Stomach (tissue), 8 donors: ENCODE measurements at regions not wholly inside any gene's neighbourhood (a gene's known extent, or its start where the extent isn't known, plus 50 kb on each side); places are given as distances from the start of the nearest gene placed in this dataset.

Source experiments
- DNase-seq, 2 donors: peaks; one replicate each; pipeline versions ENCODE4 v3.0.0 to v3.0.0-alpha.2; 2013 to 2019
- H3K27ac ChIP-seq, 5 donors: fragments of 200-600 bp in 4 of 5; sonication (generic) in 4 of 5; one replicate each; pipeline ENCODE4 v1.5.1; 2013 to 2019; ENCODE audit warnings: mild to moderate bottlenecking in 1 of 5, moderate library complexity in 1 of 5
- H3K27me3 ChIP-seq, 3 donors: fragments of 200-600 bp; sonication (generic); one replicate each; pipeline ENCODE4 v1.5.1; 2017 to 2019; ENCODE audit warnings: mixed run types in 1 of 3
- H3K36me3 ChIP-seq, 4 donors: fragments of 200-600 bp; sonication (generic); 1 replicate in 3 of 4; 2 replicates in 1 of 4; pipeline ENCODE4 v1.5.1; 2016 to 2019
- H3K4me1 ChIP-seq, 4 donors: fragments of 200-600 bp; sonication (generic); one replicate each; pipeline ENCODE4 v1.5.1; 2016 to 2019
- H3K4me3 ChIP-seq, 4 donors: fragments of 200-600 bp; sonication (generic) in 3 of 4; one replicate each; pipeline ENCODE4 v1.5.1; 2016 to 2019; ENCODE audit warnings: mild to moderate bottlenecking in 1 of 4
- H3K9me3 ChIP-seq, 4 donors: fragments of 200-600 bp; sonication (generic); one replicate each; pipeline ENCODE4 v1.5.1; 2016 to 2019
- CTCF ChIP-seq, 7 experiments: fragments of 450-650 bp in 4 of 7; fragments of 200-600 bp in 3 of 7; sonication (generic) in 3 of 7; IDR thresholded peaks; one replicate each; pipeline ENCODE4 v1.5.1; 2016 to 2019; ENCODE audit warnings: antibody characterized with exemption in 7 of 7, control low read depth in 2 of 7, mild to moderate bottlenecking in 1 of 7
- EP300 ChIP-seq: sonication (generic); formaldehyde crosslinking; IDR thresholded peaks from one replicate; pipeline ENCODE4 v1.6.1; 2017; ENCODE audit warnings: antibody characterized with exemption
- POLR2A ChIP-seq, 4 donors: fragments of 450-650 bp; IDR thresholded peaks; one replicate each; pipeline ENCODE4 v1.6.1; 2016; ENCODE audit warnings: antibody characterized with exemption in 4 of 4, control low read depth in 2 of 4, mild to moderate bottlenecking in 1 of 4, moderate library complexity in 1 of 4
- POLR2AphosphoS5 ChIP-seq, 3 donors: sonication (generic); formaldehyde crosslinking; IDR thresholded peaks; one replicate each; pipeline ENCODE4 v1.6.1; 2016; ENCODE audit warnings: antibody characterized with exemption in 3 of 3
- WGBS, 5 donors: extraction: QIAGEN DNeasy Blood & Tissue Kit in 3 of 5; methylation state at CpG; one replicate each; pipeline versions ENCODE4 v1.1.5 to v1.1.7; 2013 to 2018; 5-methylcytosine and 5-hydroxymethylcytosine counted together
- intact Hi-C: fragments of 100-400 bp; cut with DNase I; formaldehyde crosslinking; loops from one replicate; pipeline ENCODE4 v1.15.1; 2023; ENCODE audit warnings: low total_unique reads
- donor health status: healthy with polysubstance abuse.
- donor health status: Bipolar disorder and iron deficiency.
- donor health status: healthy.

- WGBS, 5 donors = 67 to 85% (median 81%) methylated on average over 4 of the region's 4 CpGs
- H3K36me3 ChIP-seq = no peaks in the 10 kb centered on the region
- intact Hi-C loops = no loop called here
These were observed 162.1 kb downstream of the NHLRC3 start for GRCh38 chr13:39200249-39200910.

GRCh38 chr13:39201180-39201579, 162.9 kb downstream of the NHLRC3 start:
- H3K4me1 ChIP-seq = peaks cover 0 to 14% (median 5%) of the 10 kb centered on the region in 4 donors
- H3K4me3 ChIP-seq = no peak overlapping the region
- no peak overlapping the region for H3K27ac ChIP-seq
- H3K9me3 ChIP-seq = no peaks in the 10 kb centered on the region
- no peaks in the 10 kb centered on the region for H3K36me3 ChIP-seq
- intact Hi-C loops = no loop called here
- peak in 1 of 2 donors; percentile 28 for DNase-seq
- TF ChIP-seq POLR2A (IDR thresholded peaks at IDR 0.05) (no peak), EP300 (no peak), CTCF (IDR thresholded peaks at IDR 0.05) (no peak), POLR2AphosphoS5 (IDR thresholded peaks at IDR 0.05) (no peak)
- WGBS, 5 donors = 35 to 61% (median 59%) methylated on average over 4 of the region's 4 CpGs
- H3K27me3 ChIP-seq = no peaks in the 10 kb centered on the region

More at GRCh38 chr13:39200249-39200910, 162.1 kb downstream of the NHLRC3 start:
- Histone ChIP-seq H3K4me1 (peaks cover 0 to 14% (median 5%) of the 10 kb centered on the region in 4 donors), H3K27ac (no peak overlapping the region), H3K4me3 (no peak overlapping the region), H3K27me3 (no peaks in the 10 kb centered on the region), H3K9me3 (no peaks in the 10 kb centered on the region)
- no peak for TF ChIP-seq POLR2A (IDR thresholded peaks at IDR 0.05)
- no peak for TF ChIP-seq POLR2AphosphoS5 (IDR thresholded peaks at IDR 0.05)
- TF ChIP-seq EP300 = no peak
- TF ChIP-seq CTCF (IDR thresholded peaks at IDR 0.05) = no peak
- DNase-seq = no peak

GRCh38 chr13:39202746-39203145, 164.5 kb downstream of the NHLRC3 start:
- Histone ChIP-seq H3K4me3 (no peak overlapping the region), H3K27ac (no peak overlapping the region), H3K4me1 (peaks cover 0 to 2% (median under 1%) of the 10 kb centered on the region in 4 donors), H3K36me3 (no peaks in the 10 kb centered on the region), H3K27me3 (no peaks in the 10 kb centered on the region), H3K9me3 (no peaks in the 10 kb centered on the region)
- TF ChIP-seq POLR2A (IDR thresholded peaks at IDR 0.05) (no peak), EP300 (no peak), CTCF (IDR thresholded peaks at IDR 0.05) (no peak), POLR2AphosphoS5 (IDR thresholded peaks at IDR 0.05) (no peak)
- intact Hi-C loops = no loop called here
- DNase-seq = no peak
- WGBS, 5 donors = 64 to 88% (median 67%) methylated on average over 7 of the region's 7 CpGs

- intact Hi-C loops = no loop called here
- WGBS, 5 donors = 50 to 87% (median 67%) methylated on average over 4 of the region's 4 CpGs
- H3K27ac ChIP-seq = no peak overlapping the region
These were observed 170.4 kb downstream of the NHLRC3 start for GRCh38 chr13:39208636-39209035.

More at GRCh38 chr13:39208636-39209035, 170.4 kb downstream of the NHLRC3 start:
- Histone ChIP-seq H3K4me3 (no peak overlapping the region), H3K27me3 (no peaks in the 10 kb centered on the region), H3K9me3 (no peaks in the 10 kb centered on the region), H3K36me3 (no peaks in the 10 kb centered on the region), H3K4me1 (no peaks in the 10 kb centered on the region)
- no peak for TF ChIP-seq EP300
- no peak for TF ChIP-seq POLR2AphosphoS5 (IDR thresholded peaks at IDR 0.05)
- TF ChIP-seq POLR2A (IDR thresholded peaks at IDR 0.05) = no peak
- TF ChIP-seq CTCF (IDR thresholded peaks at IDR 0.05) = no peak
- no peak for DNase-seq
